ENCODE measurements at regions not wholly inside any gene's neighbourhood (a gene's known extent, or its start where the extent isn't known, plus 50 kb on each side); places are given as distances from the start of the nearest gene placed in this dataset.

DNA sequence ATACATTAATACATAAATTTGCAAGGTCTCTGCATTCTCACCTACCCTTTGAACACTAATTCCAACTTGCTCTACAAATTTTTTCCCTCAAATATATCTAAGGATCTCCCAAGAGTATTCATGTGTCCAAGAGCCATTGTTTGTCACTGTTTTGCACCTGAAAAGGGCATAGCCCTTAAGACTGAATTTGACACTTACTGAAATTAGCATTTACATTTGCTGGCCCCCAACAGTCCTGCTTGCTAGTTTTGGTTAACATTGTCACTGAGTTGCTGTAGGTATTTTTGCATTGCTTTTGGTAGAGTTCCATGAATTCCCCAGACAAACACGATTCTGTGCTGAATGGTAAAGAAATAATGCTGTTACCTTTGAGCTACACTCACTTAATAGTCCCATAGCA, 57.3 kb downstream of the KCNA4 start:
- DNase-seq (ENCODE audit: low spot score) = no peak

DNA sequence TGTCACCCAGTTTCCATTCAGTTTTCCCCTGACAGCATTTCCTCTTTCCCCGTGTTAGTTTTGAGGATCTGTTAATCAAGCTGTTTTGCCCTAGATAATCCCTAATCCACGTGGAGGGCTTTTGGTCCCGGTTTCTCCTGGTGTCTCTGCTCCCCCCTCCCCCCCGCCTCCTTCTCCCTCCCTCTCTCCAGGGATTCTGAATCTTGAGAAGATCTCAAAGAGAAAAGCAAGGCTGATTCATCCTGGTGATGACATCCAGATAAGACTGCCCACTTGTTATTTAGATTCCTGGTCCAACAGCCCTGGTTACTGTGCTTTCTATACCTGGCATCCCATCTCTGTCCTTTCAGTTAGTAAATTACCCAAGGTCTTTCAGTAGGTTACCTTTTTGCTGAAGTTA, 59.4 kb downstream of the KCNA4 start:
- DNase-seq (ENCODE audit: low spot score) = no peak

- no peak for DNase-seq (ENCODE audit: low spot score)
These were observed 60.7 kb downstream of the KCNA4 start for GRCh38 chr11:29956076-29956556.

DNA sequence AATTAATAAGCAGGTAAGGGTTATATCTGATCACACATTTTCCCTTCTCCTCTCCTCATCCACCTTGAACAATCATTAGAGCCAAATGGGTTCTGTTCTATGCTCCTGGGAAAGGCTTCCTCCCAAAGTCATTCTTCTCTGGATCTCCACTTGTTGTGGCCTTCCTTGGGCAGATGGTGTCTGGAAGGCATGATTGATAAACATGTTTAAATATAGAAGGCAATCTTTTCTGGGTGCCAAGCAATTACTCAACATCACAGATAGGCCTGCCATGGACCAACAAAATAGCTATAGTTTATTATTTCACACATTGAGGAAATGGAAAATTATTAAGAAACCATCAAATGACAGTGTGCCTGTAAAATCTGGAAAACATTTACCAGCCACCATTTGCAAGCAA, 73.5 kb downstream of the KCNA4 start:
- DNase-seq (ENCODE audit: low spot score) = peak; percentile 44

GRCh38 chr11:29937526-29937925, 79.3 kb downstream of the KCNA4 start:
- DNase-seq (ENCODE audit: low spot score) = no peak

GRCh38 chr11:29934115-29934638, 82.7 kb downstream of the KCNA4 start:
- no peak for DNase-seq (ENCODE audit: low spot score)

DNA sequence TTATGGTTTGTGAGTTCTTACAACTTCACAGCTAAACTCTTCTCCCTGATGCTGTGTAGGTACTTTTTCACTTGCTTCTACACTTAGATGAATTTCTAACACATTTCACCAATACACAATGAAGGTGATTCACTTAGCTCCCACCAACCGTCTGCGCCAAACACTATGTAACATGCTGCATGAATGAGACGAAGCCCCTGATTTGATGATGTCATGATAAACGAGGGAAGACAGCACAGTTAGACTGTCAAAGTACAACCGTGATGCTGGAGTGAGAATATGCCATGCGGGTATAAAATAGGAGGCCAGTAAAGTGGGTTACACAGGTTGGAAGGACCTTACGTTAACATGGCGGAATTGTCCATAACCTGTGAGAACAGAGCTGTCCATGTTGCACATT, 100.8 kb downstream of the KCNA4 start:
- no peak for DNase-seq (ENCODE audit: low spot score)

- no peak for DNase-seq (ENCODE audit: low spot score)
These were observed 102.5 kb downstream of the KCNA4 start for GRCh38 chr11:29914203-29914930.

DNA sequence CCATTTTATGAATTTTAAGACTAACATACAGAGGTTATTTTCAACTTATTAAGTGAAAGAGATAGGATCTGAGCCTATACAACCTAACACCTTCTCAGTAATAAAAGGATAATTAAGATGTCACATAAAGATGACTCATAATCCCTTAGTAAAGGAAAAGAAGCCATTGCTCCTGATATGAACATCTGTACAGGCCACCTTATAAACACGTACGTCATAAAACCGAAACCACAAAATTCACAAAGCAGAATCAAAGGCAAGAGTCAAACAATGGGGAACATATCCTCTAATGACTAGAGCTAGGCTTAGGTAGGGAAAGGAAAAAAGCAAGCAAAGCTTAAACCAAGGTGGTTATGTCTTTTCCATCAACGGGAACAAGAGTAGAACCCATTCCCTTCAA, 103.5 kb downstream of the KCNA4 start:
- no peak for DNase-seq (ENCODE audit: low spot score)

GRCh38 chr11:29900382-29900781, 116.4 kb downstream of the KCNA4 start:
- no peak for DNase-seq (ENCODE audit: low spot score)

GRCh38 chr11:29879560-29879959, 137.3 kb downstream of the KCNA4 start:
- no peak for DNase-seq (ENCODE audit: low spot score)

DNA sequence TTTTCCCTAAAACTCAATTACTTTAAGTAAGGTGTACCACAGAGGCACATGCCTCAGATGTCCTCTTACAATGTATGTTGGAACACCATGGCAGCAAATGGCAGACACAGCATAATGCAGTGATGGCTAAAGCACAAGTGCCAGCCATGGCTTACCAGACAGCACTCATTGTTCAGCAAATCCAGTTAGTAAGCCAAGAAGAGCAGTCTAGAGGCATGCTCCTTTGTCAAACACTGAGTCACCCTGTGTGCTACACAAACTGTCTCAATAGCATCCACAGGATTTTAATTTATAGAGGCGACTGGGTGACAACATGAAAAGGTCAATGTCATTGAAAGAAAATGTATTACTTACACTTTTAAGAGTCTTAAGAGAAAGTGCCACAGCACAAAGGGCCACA, 140.6 kb downstream of the KCNA4 start:
- no peak for DNase-seq (ENCODE audit: low spot score)

DNA sequence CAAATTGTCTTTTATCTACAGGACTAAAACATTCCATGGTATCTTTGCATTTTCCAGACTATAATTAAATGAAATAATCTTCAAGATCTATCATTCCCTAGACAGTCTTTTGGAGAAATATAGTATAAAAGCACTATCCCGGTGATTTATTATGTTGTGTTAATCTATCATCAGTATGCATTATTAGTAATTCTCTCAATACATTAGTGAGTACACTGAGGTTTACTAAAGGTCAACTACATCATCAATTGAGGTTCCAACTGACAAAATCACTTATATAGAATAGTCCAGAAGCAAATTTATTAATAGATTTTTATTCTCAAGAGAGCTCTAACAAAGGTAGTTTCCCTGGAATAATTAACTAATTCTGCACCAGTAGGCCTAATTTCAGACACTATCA, 169.6 kb downstream of the KCNA4 start:
- DNase-seq (ENCODE audit: low spot score) = no peak

DNA sequence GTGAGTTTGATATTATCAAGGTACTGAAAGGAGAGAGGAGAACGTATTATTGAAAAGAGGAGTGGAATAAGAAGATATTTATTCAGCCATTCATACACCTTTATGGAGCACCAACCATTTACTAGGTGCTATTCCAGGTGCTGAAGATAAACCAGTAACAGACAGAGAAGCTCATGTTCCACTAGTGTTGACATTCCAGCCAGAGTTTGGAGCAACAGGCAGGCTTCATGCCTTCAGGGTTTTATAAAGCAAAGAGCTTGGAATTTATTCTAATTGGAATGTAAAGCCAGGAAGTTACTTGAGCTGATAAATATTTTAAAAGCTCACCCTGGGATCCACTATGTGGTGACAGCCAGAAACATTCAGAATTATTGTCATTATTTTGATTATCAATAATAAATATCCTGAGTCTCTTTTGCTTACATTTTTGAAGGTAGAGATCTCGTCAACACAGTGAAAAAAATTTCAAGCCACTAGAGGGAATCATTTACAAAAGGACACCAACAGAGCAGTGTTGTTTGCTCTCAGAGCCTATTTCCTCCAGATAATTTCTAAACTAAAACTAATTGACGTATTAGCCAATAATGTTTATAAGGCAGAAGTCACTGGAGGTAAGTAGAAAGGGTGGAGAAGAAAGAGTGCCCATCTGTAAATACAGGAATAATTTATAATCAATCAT, 172.0 kb downstream of the KCNA4 start:
- no peak for DNase-seq (ENCODE audit: low spot score)

DNA sequence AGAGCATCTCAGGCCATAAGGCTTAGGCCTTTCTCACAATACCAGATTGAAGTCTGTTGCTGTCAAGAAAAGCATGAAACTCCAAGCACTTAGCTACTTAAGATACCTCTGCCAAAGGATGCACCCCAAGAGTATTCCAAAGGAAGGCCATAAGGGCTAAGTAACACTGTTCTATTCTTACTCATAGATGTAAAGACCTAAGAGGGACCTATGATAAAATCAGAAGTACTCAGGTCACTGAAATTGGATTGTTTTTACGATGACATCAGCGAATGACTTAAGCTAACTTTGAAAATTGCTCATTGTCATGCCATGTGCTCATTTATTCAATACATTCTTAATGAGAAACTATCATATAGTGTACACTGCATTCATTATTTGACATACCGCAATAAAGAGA, 172.8 kb downstream of the KCNA4 start:
- no peak for DNase-seq (ENCODE audit: low spot score)

DNA sequence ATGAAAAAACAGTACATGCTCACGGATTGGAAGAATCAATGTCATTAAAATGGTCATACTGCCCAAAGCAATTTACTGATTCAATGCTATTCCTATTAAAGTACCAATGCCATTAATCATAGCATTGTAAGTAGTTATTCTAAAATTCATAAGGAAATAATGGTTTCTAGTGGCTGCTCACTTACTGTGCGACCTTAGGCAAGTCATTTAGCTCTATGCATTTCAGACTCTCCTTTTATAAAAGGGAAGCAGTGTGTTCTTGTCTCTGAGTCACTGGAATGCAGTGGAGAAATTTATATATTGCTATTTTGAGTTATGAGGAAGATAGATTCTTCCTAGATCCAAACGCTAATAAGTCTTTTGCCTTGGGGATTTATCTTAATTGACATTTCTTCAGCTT, 174.8 kb downstream of the KCNA4 start:
- no peak for DNase-seq (ENCODE audit: low spot score)

- no peak for DNase-seq (ENCODE audit: low spot score)
These were observed 190.0 kb downstream of the KCNA4 start for GRCh38 chr11:29826878-29827277.

DNA sequence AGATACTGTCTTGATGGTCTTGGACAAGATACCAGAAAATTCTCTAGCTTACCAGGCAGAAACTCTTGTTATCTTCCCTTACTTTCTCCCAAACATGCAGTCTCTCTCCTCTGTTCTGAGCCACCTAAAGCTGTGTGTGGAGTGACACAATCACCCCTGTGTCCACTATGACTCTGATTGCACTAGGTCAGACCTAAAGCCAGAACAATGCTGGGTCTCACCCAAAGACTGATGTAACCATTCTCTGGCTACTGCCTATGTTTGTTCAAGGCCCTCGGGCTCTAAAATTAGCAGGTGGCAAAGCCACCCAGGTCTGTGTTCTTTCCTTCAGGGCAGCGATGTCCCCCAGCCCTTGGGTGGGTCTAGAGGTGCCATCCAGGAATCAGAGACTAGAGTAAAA, 200.5 kb downstream of the KCNA4 start:
- no peak for DNase-seq (ENCODE audit: low spot score)

DNA sequence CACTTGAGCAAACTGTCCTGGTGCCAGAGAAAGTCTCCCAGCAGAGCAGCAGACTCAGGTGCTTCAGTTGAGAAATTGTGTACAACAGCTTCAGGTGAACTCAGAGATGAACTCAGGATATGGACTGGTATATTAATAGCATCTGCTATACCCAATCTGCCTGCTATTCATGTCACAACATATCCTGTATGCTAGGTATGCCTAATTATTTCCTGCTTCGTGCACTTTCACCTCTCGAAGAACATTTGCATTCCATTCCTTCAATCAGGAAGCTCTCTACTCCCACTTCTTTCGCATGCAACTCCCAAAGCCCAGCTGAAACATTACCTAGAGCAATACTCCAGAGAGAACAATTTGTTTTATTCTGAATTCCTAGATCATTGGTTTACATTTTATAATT, 207.7 kb downstream of the KCNA4 start:
- DNase-seq (ENCODE audit: low spot score) = no peak

DNA sequence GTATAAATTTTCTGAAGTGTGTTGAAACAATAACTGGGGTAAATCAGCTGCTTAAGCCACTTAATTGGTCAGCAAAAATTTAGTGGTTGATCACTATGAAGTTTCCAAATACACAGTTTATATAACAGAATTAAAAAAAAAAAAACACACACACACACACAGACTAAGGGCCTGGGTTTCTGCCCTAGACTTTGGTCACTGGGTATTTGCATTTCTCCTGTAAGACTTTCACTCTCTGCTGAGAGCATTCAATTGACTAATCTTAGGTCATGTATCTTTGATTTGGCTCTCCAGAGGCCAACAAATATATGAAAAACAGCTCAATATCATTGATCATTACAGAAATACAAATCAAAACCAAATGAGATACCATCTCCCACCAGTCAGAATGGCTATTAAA, 214.3 kb downstream of the KCNA4 start:
- DNase-seq (ENCODE audit: low spot score) = no peak

- no peak for DNase-seq (ENCODE audit: low spot score)
These were observed 215.3 kb downstream of the KCNA4 start for GRCh38 chr11:29801561-29801960.

GRCh38 chr11:29786092-29786491, 230.7 kb downstream of the KCNA4 start:
- no peak for DNase-seq (ENCODE audit: low spot score)

GRCh38 chr11:29783506-29783905, 233.3 kb downstream of the KCNA4 start:
- DNase-seq (ENCODE audit: low spot score) = no peak

DNA sequence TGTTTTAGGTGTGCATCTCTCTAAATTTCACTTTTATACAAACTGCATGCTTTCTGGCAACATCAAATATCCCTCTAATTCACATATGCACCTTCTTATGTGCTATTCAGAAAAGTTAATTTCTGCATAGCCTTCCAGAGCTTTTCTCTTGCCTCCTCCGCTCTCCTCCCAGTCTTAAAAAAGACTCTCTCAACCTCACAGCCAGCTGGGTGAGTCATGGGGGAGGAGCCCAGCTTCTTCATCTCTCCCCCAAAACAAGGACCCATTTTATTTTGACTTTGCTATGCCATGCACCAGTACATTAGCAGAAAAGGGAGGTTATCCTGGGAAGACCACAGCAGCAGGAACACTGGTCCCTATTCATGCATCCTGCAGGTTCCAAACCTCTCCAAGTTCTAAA, 234.4 kb downstream of the KCNA4 start:
- no peak for DNase-seq (ENCODE audit: low spot score)
